Glomerular visceral epithelial cell (primary cell): ENCODE measurements at regions not wholly inside any gene's neighbourhood (a gene's known extent, or its start where the extent isn't known, plus 50 kb on each side); places are given as distances from the start of the nearest gene placed in this dataset.
A peak's percentile ranks its signal among the peaks of the same experiment; 100 is the strongest.
"Not testable (repeated sequence)": the region's sequence is repeated elsewhere in the genome, so short reads cannot be mapped to it uniquely, and the experiment has no call there.

ENCODE experiments used
- DNase-seq: peaks from one replicate; pipeline ENCODE4 v3.0.0-alpha.2; 2016; ENCODE audit errors: extremely low spot score

GRCh38 chr15:39501366-39502081, 79.4 kb upstream of the THBS1 start:
- DNase-seq = peak; percentile 60

GRCh38 chr15:39502082-39502447, 78.8 kb upstream of the THBS1 start:
- DNase-seq = no peak

- no peak for DNase-seq
Observed at GRCh38 chr15:39502611-39503195, 78.2 kb upstream of the THBS1 start.

- DNase-seq = no peak
Observed at GRCh38 chr15:39503526-39503925, 77.4 kb upstream of the THBS1 start.

- no peak for DNase-seq
Observed at GRCh38 chr15:39504808-39505207, 76.1 kb upstream of the THBS1 start.

GRCh38 chr15:39506146-39506545, 74.7 kb upstream of the THBS1 start:
- no peak for DNase-seq

GRCh38 chr15:39508536-39508935, 72.3 kb upstream of the THBS1 start:
- no peak for DNase-seq

- peak; percentile 5 for DNase-seq
Observed at GRCh38 chr15:39510001-39510701, 70.7 kb upstream of the THBS1 start.

GRCh38 chr15:39511000-39511915, 69.6 kb upstream of the THBS1 start:
- DNase-seq = peak; percentile 76

- peak; percentile 20 for DNase-seq
Observed at GRCh38 chr15:39511916-39512260, 69.0 kb upstream of the THBS1 start.

GRCh38 chr15:39512643-39513042, 68.2 kb upstream of the THBS1 start:
- DNase-seq = no peak

GRCh38 chr15:39513936-39514335, 66.9 kb upstream of the THBS1 start:
- DNase-seq = no peak

- DNase-seq = no peak
Observed at GRCh38 chr15:39514933-39515332, 65.9 kb upstream of the THBS1 start.

- DNase-seq = no peak
Observed at GRCh38 chr15:39515765-39516164, 65.1 kb upstream of the THBS1 start.

- no peak for DNase-seq
Observed at GRCh38 chr15:39517122-39517855, 63.6 kb upstream of the THBS1 start.

GRCh38 chr15:39523968-39524367, 56.9 kb upstream of the THBS1 start:
- DNase-seq = not testable (repeated sequence)

- DNase-seq = no peak
Observed at GRCh38 chr15:39529457-39529856, 51.4 kb upstream of the THBS1 start.

- DNase-seq = no peak
Observed at GRCh38 chr15:39530480-39531342, 50.2 kb upstream of the THBS1 start.
